CD4-positive, alpha-beta T cell (primary cell): ENCODE measurements at regions not wholly inside any gene's neighbourhood (a gene's known extent, or its start where the extent isn't known, plus 50 kb on each side); places are given as distances from the start of the nearest gene placed in this dataset.

Experiments
- ATAC-seq: fragments of 200-7000 bp; cut with Tn5 transposase; one replicate; pipeline ENCODE4 v1.10.0; 2022; ENCODE audit warnings: mild to moderate bottlenecking; ENCODE audit not compliant: poor library complexity
- CTCF ChIA-PET: fragments of 350-600 bp; sonication (Branson Sonifier 250); formaldehyde crosslinking; loops from one replicate; lab custom pipeline; 2021; ENCODE audit warnings: antibody characterized with exemption, inconsistent platforms; lab: Charles Lee
- POLR2A ChIA-PET: fragments of 350-600 bp; sonication (Branson Sonifier 250); formaldehyde crosslinking; loops from one replicate; lab custom pipeline; 2021; ENCODE audit warnings: antibody characterized with exemption, inconsistent platforms; lab: Charles Lee
- DNase-seq, 14 experiments: peaks; one replicate each; pipeline ENCODE4 v3.0.0-alpha.2; 2013 to 2020; ENCODE audit warnings: mixed read lengths in 2 of 14
- H3K27ac ChIP-seq, 2 donors: one replicate each; pipeline versions ENCODE4 v1.5.1 to v1.7.0; 2013; ENCODE audit warnings: low read length in 2 of 2, low read depth in 1 of 2, mild to moderate bottlenecking in 1 of 2
- H3K27me3 ChIP-seq, 2 experiments: 1 replicate in 1 of 2; 2 replicates in 1 of 2; pipeline versions ENCODE4 v1.6.1 to v1.7.0; 2013; ENCODE audit warnings: low read length in 2 of 2, control low read depth in 1 of 2, mild to moderate bottlenecking in 1 of 2, moderate library complexity in 1 of 2; ENCODE audit not compliant: insufficient read depth in 2 of 2, control insufficient read depth in 1 of 2
- H3K36me3 ChIP-seq: one replicate; pipeline ENCODE4 v1.6.1; 2013; ENCODE audit warnings: low read length, control low read depth; ENCODE audit not compliant: insufficient read depth
- H3K4me1 ChIP-seq: one replicate; pipeline ENCODE4 v1.6.1; 2013; ENCODE audit warnings: low read length, control low read depth; ENCODE audit not compliant: insufficient read depth
- H3K4me3 ChIP-seq: one replicate; pipeline ENCODE4 v1.5.1; 2013; ENCODE audit warnings: mild to moderate bottlenecking, low read length, moderate library complexity
- H3K9me3 ChIP-seq, 2 experiments: 1 replicate in 1 of 2; 2 replicates in 1 of 2; pipeline versions ENCODE4 v1.6.1 to v1.7.0; 2013; ENCODE audit warnings: low read length in 2 of 2, mild to moderate bottlenecking in 2 of 2, control low read depth in 1 of 2, moderate library complexity in 1 of 2; ENCODE audit not compliant: control insufficient read depth in 1 of 2, insufficient read depth in 1 of 2
- H3K27ac Mint-ChIP-seq: one replicate; pipeline ENCODE4 v1.8.0; 2020; ENCODE audit warnings: mixed read lengths
- H3K27me3 Mint-ChIP-seq: one replicate; pipeline ENCODE4 v1.8.0; 2021; ENCODE audit warnings: mixed read lengths
- H3K36me3 Mint-ChIP-seq: one replicate; pipeline ENCODE4 v1.8.0; 2021; ENCODE audit warnings: low read depth, mixed read lengths
- H3K4me1 Mint-ChIP-seq: one replicate; pipeline ENCODE4 v1.8.0; 2021; ENCODE audit warnings: low read depth, mixed read lengths
- H3K4me3 Mint-ChIP-seq: one replicate; pipeline ENCODE4 v1.8.0; 2020; ENCODE audit warnings: mild to moderate bottlenecking, mixed read lengths
- H3K9me3 Mint-ChIP-seq: one replicate; pipeline ENCODE4 v1.8.0; 2020; ENCODE audit warnings: mixed read lengths
- intact Hi-C, 2 experiments: fragments of 100-400 bp; cut with DNase I in 1 of 2; cut with micrococcal nuclease in 1 of 2; formaldehyde crosslinking; loops; one replicate each; pipeline versions ENCODE4 v1.15.1 to v1.9.0; 2023 to 2025; cut with DNase I, micrococcal nuclease
- TF ChIP-seq, protein P1 (sequence below): fragments of 200-600 bp; IDR thresholded peaks from one replicate; pipeline ENCODE4 v1.8.0; 2022; ENCODE audit warnings: antibody characterized with exemption, mild to moderate bottlenecking

DNA sequence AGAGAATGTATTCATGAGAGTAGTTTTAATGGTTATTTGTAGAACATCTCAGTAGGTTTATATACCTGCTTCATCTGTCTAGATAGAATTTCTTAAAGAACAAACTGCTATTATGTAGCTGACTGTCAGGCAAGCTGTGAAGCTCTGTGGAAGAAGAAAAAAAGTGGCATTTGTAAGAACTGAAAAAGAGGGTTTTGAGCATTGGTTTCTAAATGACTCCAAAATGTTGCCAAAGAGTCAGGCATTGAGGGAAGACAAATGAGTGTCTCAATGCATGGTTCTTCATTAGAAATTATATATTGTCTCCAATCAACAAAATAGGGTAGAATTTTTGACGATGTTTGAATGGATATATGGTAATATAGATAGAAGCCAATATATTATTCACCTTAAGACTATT, 1276.1 kb downstream of the KCNT2 start:
- Histone ChIP-seq H3K36me3 (no peaks in the 10 kb centered on the region), H3K4me3 (no peak overlapping the region), H3K9me3 (no peaks in the 10 kb centered on the region), H3K27me3 (no peaks in the 10 kb centered on the region), H3K4me1 (no peaks in the 10 kb centered on the region), H3K27ac (no peak overlapping the region)
- ATAC-seq (no peak), DNase-seq (no peak)
- H3K36me3 Mint-ChIP-seq, result no peaks in the 10 kb centered on the region
- no peak overlapping the region for H3K27ac Mint-ChIP-seq
- H3K9me3 Mint-ChIP-seq, result peaks cover 2% of the 10 kb centered on the region
- TF ChIP-seq, protein P1, sequence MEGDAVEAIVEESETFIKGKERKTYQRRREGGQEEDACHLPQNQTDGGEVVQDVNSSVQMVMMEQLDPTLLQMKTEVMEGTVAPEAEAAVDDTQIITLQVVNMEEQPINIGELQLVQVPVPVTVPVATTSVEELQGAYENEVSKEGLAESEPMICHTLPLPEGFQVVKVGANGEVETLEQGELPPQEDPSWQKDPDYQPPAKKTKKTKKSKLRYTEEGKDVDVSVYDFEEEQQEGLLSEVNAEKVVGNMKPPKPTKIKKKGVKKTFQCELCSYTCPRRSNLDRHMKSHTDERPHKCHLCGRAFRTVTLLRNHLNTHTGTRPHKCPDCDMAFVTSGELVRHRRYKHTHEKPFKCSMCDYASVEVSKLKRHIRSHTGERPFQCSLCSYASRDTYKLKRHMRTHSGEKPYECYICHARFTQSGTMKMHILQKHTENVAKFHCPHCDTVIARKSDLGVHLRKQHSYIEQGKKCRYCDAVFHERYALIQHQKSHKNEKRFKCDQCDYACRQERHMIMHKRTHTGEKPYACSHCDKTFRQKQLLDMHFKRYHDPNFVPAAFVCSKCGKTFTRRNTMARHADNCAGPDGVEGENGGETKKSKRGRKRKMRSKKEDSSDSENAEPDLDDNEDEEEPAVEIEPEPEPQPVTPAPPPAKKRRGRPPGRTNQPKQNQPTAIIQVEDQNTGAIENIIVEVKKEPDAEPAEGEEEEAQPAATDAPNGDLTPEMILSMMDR, result no peak
- H3K4me1 Mint-ChIP-seq, result no peaks in the 10 kb centered on the region
- no peaks in the 10 kb centered on the region for H3K27me3 Mint-ChIP-seq
- POLR2A ChIA-PET, result no interaction called here
- no peak overlapping the region for H3K4me3 Mint-ChIP-seq
- CTCF ChIA-PET, result no interaction called here
- intact Hi-C loops, result no loop called here

DNA sequence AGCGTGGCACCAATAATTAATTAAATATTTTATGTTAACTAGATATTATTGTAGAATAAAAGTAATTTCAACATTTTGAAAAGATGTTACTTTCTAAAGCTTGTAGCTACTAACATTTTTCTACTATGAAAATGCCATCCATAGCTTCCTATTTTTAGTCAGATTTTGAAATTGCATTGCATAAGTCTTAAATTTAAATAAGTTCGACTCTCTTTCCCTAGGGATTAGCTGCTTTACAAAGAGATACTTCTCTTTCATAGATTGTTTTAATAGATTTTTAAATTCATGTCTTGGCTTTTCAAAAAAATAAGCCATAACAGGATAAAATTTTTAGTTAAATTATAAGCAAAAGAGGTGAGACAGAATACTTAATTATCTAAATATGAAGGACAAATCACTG, 1279.6 kb downstream of the KCNT2 start:
- Histone ChIP-seq H3K27me3 (no peaks in the 10 kb centered on the region), H3K27ac (no peak overlapping the region), H3K36me3 (no peaks in the 10 kb centered on the region), H3K4me1 (no peaks in the 10 kb centered on the region), H3K9me3 (no peaks in the 10 kb centered on the region), H3K4me3 (no peak overlapping the region)
- Mint-ChIP-seq H3K36me3 (no peaks in the 10 kb centered on the region), H3K27me3 (no peaks in the 10 kb centered on the region), H3K4me1 (no peaks in the 10 kb centered on the region), H3K27ac (no peak overlapping the region), H3K9me3 (peaks cover 2% of the 10 kb centered on the region), H3K4me3 (no peak overlapping the region)
- intact Hi-C loops, result no loop called here
- ChIA-PET POLR2A (no interaction called here), CTCF (no interaction called here)
- DNase-seq (no peak), ATAC-seq (no peak)
- TF ChIP-seq, protein P1, result no peak

DNA sequence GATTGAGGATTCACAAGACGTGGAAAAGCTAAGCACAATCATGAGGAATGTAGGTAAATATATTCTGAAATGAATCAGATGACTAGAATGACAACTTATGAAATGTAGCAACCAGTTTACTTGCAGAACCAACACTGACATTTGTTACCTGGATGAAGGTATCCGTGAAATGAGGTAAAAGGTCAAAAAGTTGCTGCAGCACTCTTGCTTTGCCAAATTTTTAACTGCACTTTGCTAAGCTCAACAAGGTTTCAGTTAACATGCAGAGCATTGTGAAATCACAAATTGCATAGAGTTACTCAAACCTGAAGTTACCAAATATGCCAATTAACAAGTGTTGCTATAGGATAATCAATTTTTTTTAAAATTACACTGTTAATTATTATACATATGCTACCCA, 1280.1 kb downstream of the KCNT2 start:
- intact Hi-C loops, result no loop called here
- no peaks in the 10 kb centered on the region for H3K27me3 ChIP-seq
- peaks cover 2% of the 10 kb centered on the region for H3K9me3 Mint-ChIP-seq
- ChIA-PET POLR2A (no interaction called here), CTCF (no interaction called here)
- H3K36me3 Mint-ChIP-seq, result no peaks in the 10 kb centered on the region
- H3K4me1 ChIP-seq, result no peaks in the 10 kb centered on the region
- H3K4me1 Mint-ChIP-seq, result no peaks in the 10 kb centered on the region
- TF ChIP-seq, protein P1, result no peak
- ATAC-seq (no peak), DNase-seq (no peak)
- H3K9me3 ChIP-seq, result no peaks in the 10 kb centered on the region
- H3K27me3 Mint-ChIP-seq, result no peaks in the 10 kb centered on the region
- H3K27ac ChIP-seq, result no peak overlapping the region
- H3K4me3 Mint-ChIP-seq, result no peak overlapping the region
- H3K4me3 ChIP-seq, result no peak overlapping the region
- H3K27ac Mint-ChIP-seq, result no peak overlapping the region
- no peaks in the 10 kb centered on the region for H3K36me3 ChIP-seq
